ENCODE measurements at regions not wholly inside any gene's neighbourhood (a gene's known extent, or its start where the extent isn't known, plus 50 kb on each side); places are given as distances from the start of the nearest gene placed in this dataset.

- in situ Hi-C loops (cut with HindIII; ENCODE audit: extremely low pct_ligation_motif_present, low pct_unique_long_range_greater_than_20kb) (no loop called here), intact Hi-C loops (cut with micrococcal nuclease; ENCODE audit: unreplicated experiment) (no loop called here)
- DNase-seq (ENCODE audit: low spot score) (no peak), FAIRE-seq (no peak), ATAC-seq (no peak)
- no TSS peak for BruUV-seq (replicated peaks)
- Histone ChIP-seq H4K20me1 (ENCODE audit: insufficient read depth, low read length) (no peaks in the 10 kb centered on the region), H3K4me3 (replicated peaks in 1 of 3; ENCODE audit: insufficient read depth in 1 of 3, low read depth in 2 of 3, low read length in 3 of 3) (no peak overlapping the region), H3K9me3 (ENCODE audit: low read length) (no peaks in the 10 kb centered on the region; the same call in 1 of the 2 replicates), H2AFZ (ENCODE audit: low read length) (no peak overlapping the region), H3K27ac (ENCODE audit: extremely low read length, insufficient read depth, low read length) (no peak overlapping the region), H3K4me1 (ENCODE audit: insufficient read depth, low read length) (no peaks in the 10 kb centered on the region), H3K27me3 (ENCODE audit: control insufficient read depth in 1 of 2, insufficient read depth in 2 of 2, low read length in 2 of 2) (no peaks in the 10 kb centered on the region), H3K4me2 (ENCODE audit: low read depth, low read length) (no peak overlapping the region), H3K36me3 (replicated peaks in 1 of 2; ENCODE audit: control insufficient read depth in 1 of 2, insufficient read depth in 2 of 2, low read length in 2 of 2) (no peaks in the 10 kb centered on the region), H3K9ac (ENCODE audit: insufficient read depth, low read depth, low read length) (no peak overlapping the region), H3K79me2 (ENCODE audit: insufficient read depth, low read length) (no peaks in the 10 kb centered on the region)
- CTCF ChIA-PET (ENCODE audit: low intra/inter-chr PET ratio, low total read pairs), result no interaction called here
- TF ChIP-seq CEBPB (IDR thresholded peaks at IDR 0.05; ENCODE audit: borderline replicate concordance, low read depth, low read length), result no peak
- TF ChIP-seq ZFP36L2 (CRISPR knock-in tag; IDR thresholded peaks at IDR 0.05), result no peak
- no peak for TF ChIP-seq ZNF7 (CRISPR knock-in tag; IDR thresholded peaks at IDR 0.05)
- TF ChIP-seq ZNF343 (CRISPR knock-in tag; IDR thresholded peaks at IDR 0.05), result no peak
- TF ChIP-seq WIZ (CRISPR knock-in tag; IDR thresholded peaks at IDR 0.05), result no peak
- WGBS (ENCODE audit: low lambda C conversion rate), result 0% methylated on average over 1 of the region's 1 CpG
- POLR2A ChIA-PET, result no interaction called here
Observed at GRCh38 chr9:2297771-2298170, 282.6 kb downstream of the SMARCA2 start.

DNA sequence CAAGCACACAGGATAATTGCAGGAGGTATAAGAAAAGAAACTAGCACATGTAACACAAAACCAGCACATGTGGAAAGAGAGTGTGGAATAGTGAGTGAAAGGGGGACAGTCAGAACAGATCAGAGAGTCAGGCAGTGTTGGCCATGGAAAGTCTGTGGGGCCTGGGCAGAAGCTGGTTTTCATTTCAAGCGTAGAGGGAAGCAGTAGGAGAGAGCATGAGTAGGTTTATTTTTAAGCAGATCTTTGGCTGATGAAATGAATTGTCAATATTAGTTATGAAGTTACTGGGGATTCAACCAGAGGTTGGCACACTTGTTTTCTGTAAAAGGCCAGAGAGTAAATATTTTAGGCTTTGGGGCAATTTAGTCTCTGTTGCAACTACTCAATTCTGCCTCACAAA lies 283.1 kb downstream of the SMARCA2 start:
- H3K79me2 ChIP-seq (ENCODE audit: insufficient read depth, low read length), result no peaks in the 10 kb centered on the region
- in situ Hi-C loops (cut with HindIII; ENCODE audit: extremely low pct_ligation_motif_present, low pct_unique_long_range_greater_than_20kb) (no loop called here), intact Hi-C loops (cut with micrococcal nuclease; ENCODE audit: unreplicated experiment) (no loop called here)

More for the DNA sequence above, 283.1 kb downstream of the SMARCA2 start:
- no peak for ATAC-seq
- no peaks in the 10 kb centered on the region for H3K27me3 ChIP-seq (ENCODE audit: control insufficient read depth in 1 of 2, insufficient read depth in 2 of 2, low read length in 2 of 2)
- no peaks in the 10 kb centered on the region; the same call in 1 of the 2 replicates for H3K9me3 ChIP-seq (ENCODE audit: low read length)
- no peak overlapping the region for H3K4me2 ChIP-seq (ENCODE audit: low read depth, low read length)
- WGBS (ENCODE audit: low lambda C conversion rate), result 5% methylated on average over 1 of the region's 1 CpG
- CTCF ChIA-PET (ENCODE audit: low intra/inter-chr PET ratio, low total read pairs), result no interaction called here
- no peak overlapping the region for H3K4me3 ChIP-seq (replicated peaks in 1 of 3; ENCODE audit: insufficient read depth in 1 of 3, low read depth in 2 of 3, low read length in 3 of 3)
- no peak overlapping the region for H3K9ac ChIP-seq (ENCODE audit: insufficient read depth, low read depth, low read length)
- no TSS peak for BruUV-seq (replicated peaks)
- no peak overlapping the region for H2AFZ ChIP-seq (ENCODE audit: low read length)
- DNase-seq (ENCODE audit: low spot score), result no peak
- no peaks in the 10 kb centered on the region for H3K36me3 ChIP-seq (replicated peaks in 1 of 2; ENCODE audit: control insufficient read depth in 1 of 2, insufficient read depth in 2 of 2, low read length in 2 of 2)
- H3K27ac ChIP-seq (ENCODE audit: extremely low read length, insufficient read depth, low read length), result no peak overlapping the region
- POLR2A ChIA-PET, result no interaction called here
- no peaks in the 10 kb centered on the region for H3K4me1 ChIP-seq (ENCODE audit: insufficient read depth, low read length)
- TF ChIP-seq RARG (CRISPR knock-in tag; IDR thresholded peaks at IDR 0.05; ENCODE audit: low read depth) (no peak), HCFC1 (IDR thresholded peaks at IDR 0.05; ENCODE audit: low read depth, low read length) (no peak), MIER3 (CRISPR knock-in tag; IDR thresholded peaks at IDR 0.05; ENCODE audit: borderline replicate concordance) (no peak), ZNF782 (CRISPR knock-in tag; IDR thresholded peaks at IDR 0.05; ENCODE audit: borderline replicate concordance) (no peak), HOMEZ (CRISPR knock-in tag; IDR thresholded peaks at IDR 0.05; ENCODE audit: low read depth) (no peak), MNT (IDR thresholded peaks at IDR 0.05) (peak; percentile 89), IKZF1 (IDR thresholded peaks at IDR 0.05) (no peak)
- no peak for FAIRE-seq
- H4K20me1 ChIP-seq (ENCODE audit: insufficient read depth, low read length), result no peaks in the 10 kb centered on the region

All from HepG2 (cell line).